HepG2 (cell line): ENCODE measurements at regions not wholly inside any gene's neighbourhood (a gene's known extent, or its start where the extent isn't known, plus 50 kb on each side); places are given as distances from the start of the nearest gene placed in this dataset.

Experiments used
- EP300 ChIP-seq, 3 experiments: sonication (generic) in 1 of 3; formaldehyde crosslinking in 1 of 3; IDR thresholded peaks; 2 replicates each; pipeline versions ENCODE4 v1.5.1 to v1.6.1; 2011 to 2020; ENCODE audit warnings: low read depth in 2 of 3, low read length in 2 of 3, borderline replicate concordance in 1 of 3, improper control_type of control experiment in 1 of 3, mild to moderate bottlenecking in 1 of 3, missing genetic modification reagents in 1 of 3, moderate library complexity in 1 of 3
- FOXA3 ChIP-seq: IDR thresholded peaks from 2 replicates; pipeline ENCODE4 v1.6.1; 2016; ENCODE audit warnings: missing genetic modification reagents, missing compliant biosample characterization
- GATAD1 ChIP-seq: IDR thresholded peaks from 2 replicates; pipeline ENCODE4 v1.6.1; 2016; ENCODE audit warnings: missing genetic modification reagents, missing compliant biosample characterization
- HMG20A ChIP-seq: IDR thresholded peaks from 2 replicates; pipeline ENCODE4 v1.6.1; 2016; ENCODE audit warnings: borderline replicate concordance
- KLF16 ChIP-seq, 2 experiments: sonication (generic) in 1 of 2; formaldehyde crosslinking in 1 of 2; IDR thresholded peaks; 2 replicates each; pipeline versions ENCODE4 v1.6.1 to v1.8.0; 2016 to 2023; ENCODE audit warnings: missing genetic modification reagents in 2 of 2, missing compliant biosample characterization in 1 of 2
- MYPOP ChIP-seq: sonication (generic); formaldehyde crosslinking; IDR thresholded peaks from 2 replicates; pipeline ENCODE4 v1.8.1; 2023; ENCODE audit warnings: mild to moderate bottlenecking, moderate library complexity, missing genetic modification reagents
- NFKBIZ ChIP-seq: IDR thresholded peaks from 2 replicates; pipeline ENCODE4 v1.6.1; 2018; ENCODE audit warnings: missing genetic modification reagents, missing compliant biosample characterization
- NONO ChIP-seq, 2 experiments: fragments of 450-650 bp in 1 of 2; sonication (generic) in 1 of 2; formaldehyde crosslinking in 1 of 2; IDR thresholded peaks in 1 of 2; conservative IDR thresholded peaks in 1 of 2; 2 replicates each; pipeline versions ENCODE4 v1.6.1 to v1.8.0; 2017 to 2022; ENCODE audit warnings: mild to moderate bottlenecking in 1 of 2, missing genetic modification reagents in 1 of 2, moderate library complexity in 1 of 2
- NR2F2 ChIP-seq: IDR thresholded peaks from 2 replicates; pipeline ENCODE4 v1.6.1; 2012; ENCODE audit warnings: low read depth, inconsistent platforms, borderline replicate concordance
- SALL1 ChIP-seq: sonication (generic); formaldehyde crosslinking; IDR thresholded peaks from 2 replicates; pipeline ENCODE4 v1.8.0; 2022; ENCODE audit warnings: mild to moderate bottlenecking, missing genetic modification reagents
- SNRNP70 ChIP-seq: fragments of 200-400 bp; formaldehyde crosslinking; IDR thresholded peaks from 2 replicates; pipeline ENCODE4 v1.6.1; 2017; ENCODE audit warnings: mild to moderate bottlenecking, low read depth, low read length, moderate library complexity
- SP4 ChIP-seq: sonication (generic); formaldehyde crosslinking; IDR thresholded peaks from 2 replicates; pipeline ENCODE4 v1.8.1; 2023; ENCODE audit warnings: mild to moderate bottlenecking, missing genetic modification reagents
- ZBTB43 ChIP-seq: sonication (generic); formaldehyde crosslinking; conservative IDR thresholded peaks from 2 replicates; pipeline ENCODE4 v1.4.0; 2020; ENCODE audit warnings: missing genetic modification reagents
- ZMAT5 ChIP-seq: sonication (generic); formaldehyde crosslinking; IDR thresholded peaks from 2 replicates; pipeline ENCODE4 v1.5.0; 2020; ENCODE audit warnings: mild to moderate bottlenecking, low read depth, missing genetic modification reagents, borderline replicate concordance
- ZNF530 ChIP-seq: sonication (generic); formaldehyde crosslinking; IDR thresholded peaks from 2 replicates; pipeline ENCODE4 v1.5.0; 2020; ENCODE audit warnings: low read depth, mild to moderate bottlenecking, missing genetic modification reagents
- ZNF547 ChIP-seq: sonication (generic); formaldehyde crosslinking; IDR thresholded peaks from 2 replicates; pipeline ENCODE4 v1.5.1; 2020; ENCODE audit warnings: mild to moderate bottlenecking, missing genetic modification reagents
- ZNF549 ChIP-seq: sonication (generic); formaldehyde crosslinking; IDR thresholded peaks from 2 replicates; pipeline ENCODE4 v1.5.0; 2020; ENCODE audit warnings: missing genetic modification reagents
- ZNF589 ChIP-seq: sonication (generic); formaldehyde crosslinking; conservative IDR thresholded peaks from 2 replicates; pipeline ENCODE4 v1.8.0; 2022; ENCODE audit warnings: mild to moderate bottlenecking, moderate library complexity, missing genetic modification reagents
- ZNF652 ChIP-seq: IDR thresholded peaks from 2 replicates; pipeline ENCODE4 v1.6.1; 2016; ENCODE audit warnings: low read depth, borderline replicate concordance
- ZNF772 ChIP-seq: sonication (generic); formaldehyde crosslinking; IDR thresholded peaks from 2 replicates; pipeline ENCODE4 v1.5.0; 2020; ENCODE audit warnings: mild to moderate bottlenecking, missing genetic modification reagents
- TF ChIP-seq, protein P1 (sequence below), 2 experiments: fragments of 450-650 bp in 1 of 2; sonication (generic) in 1 of 2; formaldehyde crosslinking; IDR thresholded peaks; 2 replicates each; pipeline versions ENCODE4 v1.5.0 to v1.8.0; 2020 to 2022; ENCODE audit warnings: mild to moderate bottlenecking in 1 of 2, missing genetic modification reagents in 1 of 2
- TF ChIP-seq, protein P2 (sequence below): IDR thresholded peaks from 2 replicates; pipeline ENCODE4 v1.6.1; 2016; ENCODE audit warnings: missing genetic modification reagents, missing compliant biosample characterization
- TF ChIP-seq, protein P3 (sequence below): sonication (generic); formaldehyde crosslinking; IDR thresholded peaks from 2 replicates; pipeline ENCODE4 v1.4.0; 2020; ENCODE audit warnings: mild to moderate bottlenecking, missing genetic modification reagents
- TF ChIP-seq, protein P4 (sequence below): sonication (generic); formaldehyde crosslinking; IDR thresholded peaks from 2 replicates; pipeline ENCODE4 v1.8.1; 2023; ENCODE audit warnings: missing genetic modification reagents, mild to moderate bottlenecking, borderline replicate concordance

DNA sequence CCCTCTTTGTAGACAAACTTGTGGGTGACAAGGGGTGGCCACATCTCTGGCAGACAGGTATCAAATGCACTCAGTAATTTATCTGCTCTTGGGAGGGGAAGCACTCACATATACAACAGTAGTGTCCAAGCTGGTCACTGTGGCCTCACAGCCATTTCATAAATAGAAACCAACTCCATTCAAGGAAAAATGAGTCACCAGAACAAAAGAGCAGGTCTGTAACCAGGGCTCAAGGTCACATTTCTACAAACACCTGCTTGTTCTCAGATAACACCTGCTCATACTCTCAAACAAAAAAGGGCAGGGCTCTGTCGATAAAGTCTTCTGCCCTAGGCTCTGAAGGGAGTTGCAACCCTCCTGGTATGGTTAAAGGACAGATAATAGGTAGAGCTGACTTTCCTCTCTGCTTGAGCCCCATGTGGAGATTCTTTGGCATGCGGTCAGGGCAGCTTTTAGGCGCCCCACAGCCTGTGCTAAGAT, 459.0 kb downstream of the BCL11A start (continued):
- TF ChIP-seq ZNF589 (CRISPR knock-in tag): peak; percentile 62; the same call in 1 of the 2 replicates
- TF ChIP-seq ZNF772: no peak
- TF ChIP-seq MYPOP (CRISPR knock-in tag): peak; percentile 61; the same call in 1 of the 2 replicates
- 0 out of 2 replicates have a peak, but pooled peaks have one; percentile 27 for TF ChIP-seq GATAD1 (CRISPR knock-in tag)
- TF ChIP-seq ZNF547: 0 out of 2 replicates have a peak, but pooled peaks have one; percentile 31
- no peak for TF ChIP-seq ZMAT5 (CRISPR knock-in tag)
- TF ChIP-seq KLF16 (CRISPR knock-in tag; IDR thresholded peaks at IDR 0.05): peak in 1 of 2 experiments; percentile 86; a peak in 2 of 4 replicates
- TF ChIP-seq, protein P1, sequence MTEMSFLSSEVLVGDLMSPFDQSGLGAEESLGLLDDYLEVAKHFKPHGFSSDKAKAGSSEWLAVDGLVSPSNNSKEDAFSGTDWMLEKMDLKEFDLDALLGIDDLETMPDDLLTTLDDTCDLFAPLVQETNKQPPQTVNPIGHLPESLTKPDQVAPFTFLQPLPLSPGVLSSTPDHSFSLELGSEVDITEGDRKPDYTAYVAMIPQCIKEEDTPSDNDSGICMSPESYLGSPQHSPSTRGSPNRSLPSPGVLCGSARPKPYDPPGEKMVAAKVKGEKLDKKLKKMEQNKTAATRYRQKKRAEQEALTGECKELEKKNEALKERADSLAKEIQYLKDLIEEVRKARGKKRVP (CRISPR knock-in tag; IDR thresholded peaks at IDR 0.05): peak in 1 of 2 experiments; percentile 54; a peak in 1 of 4 replicates
- TF ChIP-seq NONO (IDR thresholded peaks at IDR 0.05): no peak
- TF ChIP-seq NONO (CRISPR knock-in tag; conservative IDR thresholded peaks at IDR 0.05): 0 out of 2 replicates have a peak, but pooled peaks have one; percentile 35
- peak; percentile 90 for TF ChIP-seq SALL1 (CRISPR knock-in tag)
- TF ChIP-seq HMG20A (CRISPR knock-in tag): peak; percentile 95
- TF ChIP-seq NR2F2: peak; percentile 82
- no peak for TF ChIP-seq SP4 (CRISPR knock-in tag)
- no peak for TF ChIP-seq ZBTB43 (CRISPR knock-in tag)
- 0 out of 2 replicates have a peak, but pooled peaks have one; percentile 31 for TF ChIP-seq ZNF652 (CRISPR knock-in tag)
- TF ChIP-seq EP300 (IDR thresholded peaks at IDR 0.05; ENCODE audit: low read depth in 2 of 2, low read length in 2 of 2): peak; percentile 31 to 76; a peak in 2 of 4 replicates
- TF ChIP-seq EP300 (CRISPR knock-in tag; IDR thresholded peaks at IDR 0.05; ENCODE audit: borderline replicate concordance): peak; percentile 69
- TF ChIP-seq NFKBIZ: 0 out of 2 replicates have a peak, but pooled peaks have one; percentile 22
- TF ChIP-seq, protein P2, sequence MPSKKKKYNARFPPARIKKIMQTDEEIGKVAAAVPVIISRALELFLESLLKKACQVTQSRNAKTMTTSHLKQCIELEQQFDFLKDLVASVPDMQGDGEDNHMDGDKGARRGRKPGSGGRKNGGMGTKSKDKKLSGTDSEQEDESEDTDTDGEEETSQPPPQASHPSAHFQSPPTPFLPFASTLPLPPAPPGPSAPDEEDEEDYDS (CRISPR knock-in tag): 0 out of 2 replicates have a peak, but pooled peaks have one; percentile 30
- TF ChIP-seq SNRNP70: no peak
- TF ChIP-seq ZNF530 (CRISPR knock-in tag): no peak
- TF ChIP-seq FOXA3 (CRISPR knock-in tag): peak; percentile 84
- TF ChIP-seq ZNF549 (CRISPR knock-in tag): no peak
- TF ChIP-seq, protein P3, sequence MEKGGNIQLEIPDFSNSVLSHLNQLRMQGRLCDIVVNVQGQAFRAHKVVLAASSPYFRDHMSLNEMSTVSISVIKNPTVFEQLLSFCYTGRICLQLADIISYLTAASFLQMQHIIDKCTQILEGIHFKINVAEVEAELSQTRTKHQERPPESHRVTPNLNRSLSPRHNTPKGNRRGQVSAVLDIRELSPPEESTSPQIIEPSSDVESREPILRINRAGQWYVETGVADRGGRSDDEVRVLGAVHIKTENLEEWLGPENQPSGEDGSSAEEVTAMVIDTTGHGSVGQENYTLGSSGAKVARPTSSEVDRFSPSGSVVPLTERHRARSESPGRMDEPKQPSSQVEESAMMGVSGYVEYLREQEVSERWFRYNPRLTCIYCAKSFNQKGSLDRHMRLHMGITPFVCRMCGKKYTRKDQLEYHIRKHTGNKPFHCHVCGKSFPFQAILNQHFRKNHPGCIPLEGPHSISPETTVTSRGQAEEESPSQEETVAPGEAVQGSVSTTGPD: peak; percentile 49; the same call in 1 of the 2 replicates
- TF ChIP-seq, protein P4, sequence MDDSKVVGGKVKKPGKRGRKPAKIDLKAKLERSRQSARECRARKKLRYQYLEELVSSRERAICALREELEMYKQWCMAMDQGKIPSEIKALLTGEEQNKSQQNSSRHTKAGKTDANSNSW (CRISPR knock-in tag): no peak
